A673 (cell line): ENCODE measurements at regions not wholly inside any gene's neighbourhood (a gene's known extent, or its start where the extent isn't known, plus 50 kb on each side); places are given as distances from the start of the nearest gene placed in this dataset.

Source experiments
- CTCF ChIP-seq: fragments of 300-800, 200-600 bp; sonication (generic); conservative IDR thresholded peaks from 2 replicates; pipeline ENCODE4 v1.5.1; 2017; ENCODE audit warnings: low read depth, mild to moderate bottlenecking, antibody characterized with exemption, low read length, moderate library complexity, mixed read lengths
- EZH2 ChIP-seq: fragments of 200-600 bp; sonication (generic); IDR thresholded peaks from 2 replicates; pipeline ENCODE4 v1.6.1; 2017; ENCODE audit warnings: borderline replicate concordance, low read depth, mild to moderate bottlenecking, mixed read lengths, antibody characterized with exemption, low read length; ENCODE audit not compliant: poor library complexity, severe bottlenecking

DNA sequence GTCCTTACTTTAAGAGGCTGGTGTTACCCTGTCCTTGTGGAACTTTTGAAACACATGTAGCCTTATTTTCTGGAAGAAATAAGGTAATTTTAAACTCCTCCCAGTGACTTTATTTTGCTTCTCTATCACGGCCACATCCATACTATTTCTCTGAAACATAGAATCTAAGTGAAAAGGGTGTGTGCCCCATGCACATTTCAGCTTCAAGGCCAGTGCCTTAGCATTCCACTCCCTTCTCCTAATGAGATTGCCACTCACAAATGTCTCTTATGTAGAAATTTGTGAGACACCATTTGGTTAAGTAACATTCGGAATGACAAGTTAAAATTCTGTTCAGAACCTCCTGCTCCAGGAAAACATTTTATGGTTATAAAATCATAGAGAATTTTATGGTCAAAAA, 562.7 kb downstream of the TUSC7 start:
- TF ChIP-seq CTCF: no peak
- TF ChIP-seq EZH2: no peak
